C4-2B (cell line): ENCODE measurements at regions not wholly inside any gene's neighbourhood (a gene's known extent, or its start where the extent isn't known, plus 50 kb on each side); places are given as distances from the start of the nearest gene placed in this dataset.

ENCODE experiments used
- CTCF ChIP-seq: fragments of 450-650 bp; conservative IDR thresholded peaks from 2 replicates; pipeline ENCODE4 v1.5.1; 2017; ENCODE audit warnings: mild to moderate bottlenecking
- ZFX ChIP-seq: fragments of 450-650 bp; IDR thresholded peaks from 2 replicates; pipeline ENCODE4 v1.6.1; 2017

DNA sequence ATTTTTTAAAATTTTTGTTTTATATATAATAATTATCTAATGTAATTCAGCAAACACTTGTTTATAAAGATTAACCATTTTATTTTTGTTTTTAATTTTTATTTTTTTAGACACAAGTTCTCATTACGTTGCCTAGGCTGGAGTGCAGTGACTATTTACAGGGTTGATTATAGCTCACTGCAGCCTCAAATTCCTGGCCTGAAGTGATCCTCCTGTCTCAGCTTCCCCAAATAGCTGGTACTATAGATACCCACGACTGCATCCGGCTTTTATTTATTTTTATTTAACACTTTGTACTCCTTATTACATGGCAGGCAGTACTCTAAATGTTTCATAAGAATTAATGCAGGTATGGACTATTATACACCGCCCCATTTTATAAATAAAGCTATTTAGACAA is 288.7 kb downstream of the MDFIC start:
- TF ChIP-seq CTCF, result no peak
- no peak for TF ChIP-seq ZFX
